ENCODE measurements at regions not wholly inside any gene's neighbourhood (a gene's known extent, or its start where the extent isn't known, plus 50 kb on each side); places are given as distances from the start of the nearest gene placed in this dataset.
"Not testable (repeated sequence)": the region's sequence is repeated elsewhere in the genome, so short reads cannot be mapped to it uniquely, and the experiment has no call there.

- no peak for DNase-seq
Observed at GRCh38 chr14:83147006-83147405, 1613.4 kb upstream of the SEL1L start.

DNA sequence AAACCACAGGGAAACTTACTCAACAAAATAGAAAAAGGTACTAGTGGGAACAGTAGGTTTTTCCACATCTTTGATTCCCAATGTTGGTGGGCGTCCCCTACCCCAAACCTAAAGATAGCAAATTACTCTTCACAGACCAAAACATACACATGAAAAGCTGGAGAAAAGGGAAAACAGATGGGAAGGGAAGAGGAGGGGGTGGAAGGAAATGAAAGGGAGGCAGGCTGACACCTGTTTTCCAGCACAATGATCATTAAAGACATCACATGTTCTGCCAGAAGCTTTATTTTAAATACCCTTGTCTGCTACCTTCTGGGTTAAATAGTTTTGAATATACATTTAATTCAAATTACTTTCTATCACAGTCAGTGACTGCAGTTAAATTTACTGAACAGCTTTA is 1617.9 kb upstream of the SEL1L start:
- no peak for DNase-seq

DNA sequence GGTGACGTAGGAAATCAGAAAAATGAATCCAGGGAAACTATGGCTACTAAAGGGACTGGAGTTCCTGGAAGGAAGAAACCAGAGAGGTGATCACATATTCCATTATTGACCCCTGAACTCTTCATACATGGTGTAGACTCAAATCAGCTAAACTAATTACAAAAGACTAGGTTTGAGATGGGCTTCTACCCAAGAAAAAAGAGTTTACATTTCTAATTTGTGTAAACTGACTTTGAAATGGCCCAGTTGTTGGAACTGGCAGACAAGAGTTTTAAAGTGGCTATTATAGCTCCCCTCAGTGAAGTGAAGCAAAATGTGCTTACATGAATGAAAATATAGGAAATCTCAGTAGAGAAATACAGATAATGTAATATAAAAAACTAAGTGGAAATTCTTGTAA is 1619.4 kb upstream of the SEL1L start:
- DNase-seq: no peak

GRCh38 chr14:83162361-83162929 is 1628.8 kb upstream of the SEL1L start:
- no peak for DNase-seq

- DNase-seq: no peak
Observed at GRCh38 chr14:83163016-83163415, 1629.4 kb upstream of the SEL1L start.

DNA sequence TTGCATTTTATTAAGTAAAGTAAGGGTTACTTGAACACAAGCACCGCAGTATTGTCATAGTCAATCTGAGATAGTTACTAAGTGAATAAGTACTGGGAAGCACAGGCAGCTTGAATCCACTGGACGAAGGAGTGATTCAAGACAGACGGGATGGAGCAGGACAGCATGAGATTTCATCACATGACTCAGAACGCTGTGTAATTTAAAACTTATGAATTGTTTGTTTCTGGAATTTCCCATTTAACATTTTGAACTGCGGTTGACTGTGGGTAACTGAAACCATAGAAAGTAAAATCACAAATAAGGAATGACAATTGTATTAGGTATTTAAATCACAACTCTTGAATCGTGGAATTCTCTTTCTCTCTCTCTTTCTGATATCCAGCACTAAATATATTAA is 1630.4 kb upstream of the SEL1L start:
- no peak for DNase-seq

DNA sequence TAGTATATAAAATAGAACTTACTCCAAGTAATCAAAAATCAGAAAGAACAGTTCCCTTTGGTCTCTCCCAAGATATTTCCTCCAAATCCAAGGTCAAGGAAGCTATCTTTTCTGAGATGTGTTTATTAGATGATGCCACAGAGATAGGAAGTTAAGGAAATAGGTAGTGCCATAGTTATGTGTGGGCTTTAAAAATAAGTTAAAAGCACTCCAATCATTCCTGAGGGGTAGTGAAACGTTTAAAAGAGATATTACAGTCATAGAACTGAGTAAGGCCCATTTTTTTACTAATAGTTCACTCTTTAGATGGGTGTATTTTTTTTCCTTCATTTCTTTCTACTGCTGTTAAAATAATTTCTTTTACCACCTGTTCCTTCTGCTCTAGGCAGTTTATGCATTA is 1630.9 kb upstream of the SEL1L start:
- no peak for DNase-seq

DNA sequence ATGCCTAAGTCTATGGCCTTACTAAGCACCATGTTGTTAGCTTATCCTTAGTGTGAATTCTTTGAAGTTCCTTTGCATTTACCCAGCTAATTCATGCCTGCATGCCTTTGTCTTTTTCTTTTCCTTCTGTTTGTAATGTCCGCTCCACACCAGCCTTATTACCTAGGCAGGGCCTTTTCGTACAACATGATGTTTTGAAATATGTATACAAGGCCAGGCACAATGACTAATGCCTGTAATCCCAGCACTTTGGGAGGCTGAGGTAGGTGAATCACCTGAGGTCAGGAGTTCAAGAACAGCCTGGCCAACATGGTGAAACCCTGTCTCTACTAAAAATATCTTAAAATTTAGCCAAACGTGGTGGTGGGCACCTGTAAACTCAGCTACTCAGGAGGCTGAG is 1636.5 kb upstream of the SEL1L start:
- DNase-seq: no peak

- no peak for DNase-seq
Observed at GRCh38 chr14:83171761-83172160, 1638.1 kb upstream of the SEL1L start.

GRCh38 chr14:83172363-83172762 is 1638.7 kb upstream of the SEL1L start:
- DNase-seq: no peak

DNA sequence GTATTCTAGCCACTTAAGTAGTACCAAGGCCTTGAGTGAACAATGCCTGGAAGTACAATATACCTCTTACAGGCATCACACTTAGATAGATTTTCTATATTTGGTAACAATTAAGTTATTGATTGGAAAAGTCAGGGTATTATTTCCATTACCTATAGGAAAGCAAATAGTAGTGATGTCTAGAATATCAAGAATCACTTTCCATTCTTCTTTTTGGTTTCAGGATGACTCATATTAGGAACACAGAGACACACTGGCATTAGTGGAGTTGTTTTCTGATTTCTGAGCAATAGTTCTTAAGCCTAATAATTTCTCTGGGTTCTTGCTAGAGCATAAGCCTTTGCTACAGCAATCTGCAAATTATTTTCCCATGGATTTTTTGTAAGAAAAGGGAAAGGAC is 1640.0 kb upstream of the SEL1L start:
- DNase-seq: no peak

DNA sequence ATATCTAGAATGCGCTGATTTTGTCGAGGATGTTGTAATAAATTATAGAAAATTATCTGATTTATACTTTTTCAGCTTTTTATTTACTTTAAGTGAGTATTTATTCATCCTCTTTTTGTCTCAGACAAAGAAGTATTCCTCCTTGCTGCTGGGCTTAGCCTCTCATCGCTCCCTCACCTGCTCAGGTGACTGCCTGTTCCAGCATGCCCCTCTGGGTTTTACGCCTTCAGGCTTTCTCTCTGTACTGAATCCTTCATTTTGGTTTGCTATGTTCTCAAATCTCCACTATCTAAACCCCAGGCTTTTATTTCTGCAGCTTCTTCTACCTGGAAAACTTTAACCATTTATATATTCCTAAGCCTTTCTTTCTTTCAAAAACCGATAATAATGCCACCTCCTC is 1650.9 kb upstream of the SEL1L start:
- peak; percentile 77 for DNase-seq

GRCh38 chr14:83188311-83188710 is 1654.7 kb upstream of the SEL1L start:
- not testable (repeated sequence) for DNase-seq

GRCh38 chr14:83196236-83196635 is 1662.6 kb upstream of the SEL1L start:
- DNase-seq: no peak

- no peak for DNase-seq
Observed at GRCh38 chr14:83197271-83197670, 1663.6 kb upstream of the SEL1L start.

DNA sequence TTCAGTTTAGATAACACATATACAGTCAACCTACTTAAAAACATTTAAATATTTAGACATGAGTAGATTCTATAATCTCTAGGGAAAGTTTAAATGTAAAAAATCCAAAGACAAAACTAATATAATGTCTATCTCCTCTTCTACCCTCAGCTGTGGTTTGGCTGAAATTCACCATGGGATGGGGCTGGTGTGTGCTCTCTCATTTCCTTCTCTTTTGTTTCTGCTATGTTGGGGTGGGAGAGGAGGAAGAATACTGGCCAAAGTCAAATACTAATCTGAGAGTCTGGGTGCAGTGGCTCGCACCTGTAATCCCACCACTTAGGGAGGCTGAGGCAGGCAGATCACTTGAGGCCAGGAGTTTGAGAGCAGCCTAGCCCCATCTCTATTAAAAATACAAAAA is 1673.9 kb upstream of the SEL1L start:
- no peak for DNase-seq

- no peak for DNase-seq
Observed at GRCh38 chr14:83208341-83208740, 1674.7 kb upstream of the SEL1L start.

DNA sequence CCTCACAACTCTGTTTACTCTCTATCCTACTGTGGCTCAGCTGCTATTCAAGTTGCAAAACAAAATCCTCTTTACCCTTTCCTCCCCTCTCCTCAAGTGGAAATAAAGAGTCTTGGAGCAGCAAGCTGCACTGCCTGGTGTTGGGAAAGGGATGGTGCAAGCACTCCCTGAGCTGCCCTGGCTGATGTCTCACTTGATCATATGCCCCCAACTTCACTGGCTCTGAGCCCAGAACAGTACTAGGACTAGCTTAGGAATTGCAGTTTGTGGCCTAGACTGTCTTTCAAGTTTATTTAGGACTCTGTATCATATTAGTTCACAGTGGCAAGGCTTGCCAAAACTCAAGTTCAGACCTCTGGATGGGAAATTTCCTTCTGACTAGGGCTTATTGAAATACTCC is 1683.8 kb upstream of the SEL1L start:
- no peak for DNase-seq

- no peak for DNase-seq
Observed at GRCh38 chr14:83247924-83248639, 1714.4 kb upstream of the SEL1L start.

- DNase-seq: no peak
Observed at GRCh38 chr14:83251402-83251801, 1717.7 kb upstream of the SEL1L start.

DNA sequence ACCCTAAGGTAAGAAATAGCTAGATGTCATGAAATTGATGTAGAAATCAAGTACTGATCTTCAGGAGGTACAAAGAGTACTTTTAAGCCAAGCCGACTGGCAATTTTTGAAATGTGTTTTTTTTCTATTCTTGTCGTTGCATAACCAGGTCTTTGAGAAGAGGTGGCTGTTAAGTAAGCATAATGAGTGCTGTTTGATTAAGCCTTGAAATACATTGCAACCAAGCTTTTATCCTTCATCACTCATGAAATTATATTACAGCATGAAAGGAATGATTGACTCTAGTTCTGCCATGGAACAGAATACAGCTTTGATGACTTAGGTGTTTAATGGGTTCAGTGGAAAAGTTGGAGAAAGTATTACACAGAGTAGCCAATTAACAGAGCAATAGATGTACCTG is 1720.2 kb upstream of the SEL1L start:
- DNase-seq: no peak

- DNase-seq: no peak
Observed at GRCh38 chr14:83255015-83255726, 1721.5 kb upstream of the SEL1L start.

DNA sequence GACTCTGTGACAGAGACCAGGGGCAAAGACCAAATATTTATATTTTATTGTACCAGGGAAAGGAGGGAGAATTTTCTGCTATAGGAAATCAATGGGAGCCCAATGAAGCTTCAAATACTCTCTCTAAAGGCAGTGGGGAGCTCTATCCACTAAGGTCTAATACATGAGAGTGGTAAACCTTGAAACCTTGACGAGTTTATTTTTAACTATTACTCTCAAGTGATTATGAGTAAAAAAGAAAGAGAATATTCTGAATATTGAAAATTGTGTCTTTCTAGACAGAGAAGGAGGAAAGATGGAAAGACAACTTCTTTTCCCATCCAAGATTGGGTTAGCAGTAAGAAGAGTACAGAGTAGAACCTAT is 1722.1 kb upstream of the SEL1L start:
- DNase-seq: no peak

Measured in NCI-H345 (cell line).